Tibial nerve (tissue), 4 donors: ENCODE measurements at regions not wholly inside any gene's neighbourhood (a gene's known extent, or its start where the extent isn't known, plus 50 kb on each side); places are given as distances from the start of the nearest gene placed in this dataset.

Experiments used
- EP300 ChIP-seq, 2 donors: sonication (generic); formaldehyde crosslinking; IDR thresholded peaks; one replicate each; pipeline ENCODE4 v1.6.1; 2017; ENCODE audit warnings: antibody characterized with exemption in 2 of 2, mild to moderate bottlenecking in 1 of 2
- POLR2A ChIP-seq, 2 donors: fragments of 450-650 bp; IDR thresholded peaks; one replicate each; pipeline ENCODE4 v1.6.1; 2017; ENCODE audit warnings: antibody characterized with exemption in 2 of 2, mild to moderate bottlenecking in 2 of 2, moderate library complexity in 2 of 2
- TF ChIP-seq, protein P1 (sequence below), 5 experiments: fragments of 200-600 bp in 3 of 5; fragments of 450-650 bp in 2 of 5; sonication (generic) in 3 of 5; IDR thresholded peaks; one replicate each; pipeline ENCODE4 v1.5.1; 2016 to 2019; ENCODE audit warnings: antibody characterized with exemption in 5 of 5, mild to moderate bottlenecking in 3 of 5, moderate library complexity in 2 of 5

- TF ChIP-seq, protein P1, sequence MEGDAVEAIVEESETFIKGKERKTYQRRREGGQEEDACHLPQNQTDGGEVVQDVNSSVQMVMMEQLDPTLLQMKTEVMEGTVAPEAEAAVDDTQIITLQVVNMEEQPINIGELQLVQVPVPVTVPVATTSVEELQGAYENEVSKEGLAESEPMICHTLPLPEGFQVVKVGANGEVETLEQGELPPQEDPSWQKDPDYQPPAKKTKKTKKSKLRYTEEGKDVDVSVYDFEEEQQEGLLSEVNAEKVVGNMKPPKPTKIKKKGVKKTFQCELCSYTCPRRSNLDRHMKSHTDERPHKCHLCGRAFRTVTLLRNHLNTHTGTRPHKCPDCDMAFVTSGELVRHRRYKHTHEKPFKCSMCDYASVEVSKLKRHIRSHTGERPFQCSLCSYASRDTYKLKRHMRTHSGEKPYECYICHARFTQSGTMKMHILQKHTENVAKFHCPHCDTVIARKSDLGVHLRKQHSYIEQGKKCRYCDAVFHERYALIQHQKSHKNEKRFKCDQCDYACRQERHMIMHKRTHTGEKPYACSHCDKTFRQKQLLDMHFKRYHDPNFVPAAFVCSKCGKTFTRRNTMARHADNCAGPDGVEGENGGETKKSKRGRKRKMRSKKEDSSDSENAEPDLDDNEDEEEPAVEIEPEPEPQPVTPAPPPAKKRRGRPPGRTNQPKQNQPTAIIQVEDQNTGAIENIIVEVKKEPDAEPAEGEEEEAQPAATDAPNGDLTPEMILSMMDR (IDR thresholded peaks at IDR 0.05), result no peak
- no peak for TF ChIP-seq EP300 (IDR thresholded peaks at IDR 0.05)
- no peak for TF ChIP-seq POLR2A (IDR thresholded peaks at IDR 0.05)
These were observed 421.3 kb upstream of the NXPH2 start for GRCh38 chr2:139201516-139201915.
